ENCODE measurements at regions not wholly inside any gene's neighbourhood (a gene's known extent, or its start where the extent isn't known, plus 50 kb on each side); places are given as distances from the start of the nearest gene placed in this dataset.
"Not testable (repeated sequence)": the region's sequence is repeated elsewhere in the genome, so short reads cannot be mapped to it uniquely, and the experiment has no call there.

GRCh38 chr2:188000189-188000588, 291.5 kb upstream of the GULP1 start:
- no peak for FAIRE-seq

- no peak for FAIRE-seq
Observed at GRCh38 chr2:188003800-188004199, 287.9 kb upstream of the GULP1 start.

GRCh38 chr2:188013767-188014166, 277.9 kb upstream of the GULP1 start:
- no peak for FAIRE-seq

GRCh38 chr2:188016917-188017316, 274.8 kb upstream of the GULP1 start:
- no peak for FAIRE-seq

GRCh38 chr2:188022389-188022788, 269.3 kb upstream of the GULP1 start:
- no peak for FAIRE-seq

- no peak for FAIRE-seq
Observed at GRCh38 chr2:188023035-188023434, 268.6 kb upstream of the GULP1 start.

- no peak for FAIRE-seq
Observed at GRCh38 chr2:188024811-188025210, 266.9 kb upstream of the GULP1 start.

GRCh38 chr2:188028739-188029138, 262.9 kb upstream of the GULP1 start:
- FAIRE-seq, result no peak

- no peak for FAIRE-seq
Observed at GRCh38 chr2:188032306-188032705, 259.4 kb upstream of the GULP1 start.

- FAIRE-seq, result no peak
Observed at GRCh38 chr2:188032786-188033185, 258.9 kb upstream of the GULP1 start.

GRCh38 chr2:188033240-188033639, 258.4 kb upstream of the GULP1 start:
- FAIRE-seq, result not testable (repeated sequence)

- FAIRE-seq, result not testable (repeated sequence)
Observed at GRCh38 chr2:188034102-188034501, 257.6 kb upstream of the GULP1 start.

GRCh38 chr2:188035377-188035776, 256.3 kb upstream of the GULP1 start:
- not testable (repeated sequence) for FAIRE-seq

- FAIRE-seq, result not testable (repeated sequence)
Observed at GRCh38 chr2:188036786-188037185, 254.9 kb upstream of the GULP1 start.

GRCh38 chr2:188039307-188039706, 252.4 kb upstream of the GULP1 start:
- FAIRE-seq, result no peak

- no peak for FAIRE-seq
Observed at GRCh38 chr2:188042412-188042811, 249.3 kb upstream of the GULP1 start.

- no peak for FAIRE-seq
Observed at GRCh38 chr2:188045016-188045415, 246.7 kb upstream of the GULP1 start.

- no peak for FAIRE-seq
Observed at GRCh38 chr2:188046437-188046836, 245.2 kb upstream of the GULP1 start.

GRCh38 chr2:188047735-188048134, 243.9 kb upstream of the GULP1 start:
- no peak for FAIRE-seq

- no peak for FAIRE-seq
Observed at GRCh38 chr2:188050726-188051125, 240.9 kb upstream of the GULP1 start.

- FAIRE-seq, result no peak
Observed at GRCh38 chr2:188051706-188052105, 240.0 kb upstream of the GULP1 start.

- FAIRE-seq, result no peak
Observed at GRCh38 chr2:188065386-188065785, 226.3 kb upstream of the GULP1 start.

GRCh38 chr2:188068093-188068492, 223.6 kb upstream of the GULP1 start:
- no peak for FAIRE-seq

GRCh38 chr2:188076149-188077056, 215.3 kb upstream of the GULP1 start:
- no peak for FAIRE-seq

- no peak for FAIRE-seq
Observed at GRCh38 chr2:188077757-188078156, 213.9 kb upstream of the GULP1 start.

Data from A204.1 (cell line).